ENCODE measurements at regions not wholly inside any gene's neighbourhood (a gene's known extent, or its start where the extent isn't known, plus 50 kb on each side); places are given as distances from the start of the nearest gene placed in this dataset.
"Not testable (repeated sequence)": the region's sequence is repeated elsewhere in the genome, so short reads cannot be mapped to it uniquely, and the experiment has no call there.

DNA sequence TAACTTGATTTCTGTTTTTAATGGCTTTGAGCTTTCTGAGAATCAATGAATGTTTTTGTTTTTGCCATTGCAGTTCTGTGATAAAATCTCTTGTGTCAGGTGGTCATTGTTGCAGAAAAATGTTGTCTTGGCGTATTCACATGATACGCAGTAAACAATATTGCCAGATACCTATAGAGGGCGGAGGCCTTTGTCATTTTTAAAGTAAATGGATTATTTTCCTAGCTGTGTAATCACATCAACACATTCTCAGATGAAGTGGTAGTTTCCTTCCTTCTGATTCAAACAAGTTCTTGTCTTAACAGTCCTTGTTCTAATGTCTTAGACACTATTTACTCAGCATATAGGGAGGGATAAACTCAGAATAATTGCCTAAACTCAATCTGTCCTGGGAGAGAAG lies 109.9 kb upstream of the DAB2 start:
- H3K27ac ChIP-seq (ENCODE audit: low read depth, low read length): no peak overlapping the region
- CTCF ChIA-PET: interaction anchor here (0.9 kb wide), 1 partner anchor 12 kb away, joined by 3 read pairs; no protein-coding TSS in a partner anchor
- TF ChIP-seq, protein P1, sequence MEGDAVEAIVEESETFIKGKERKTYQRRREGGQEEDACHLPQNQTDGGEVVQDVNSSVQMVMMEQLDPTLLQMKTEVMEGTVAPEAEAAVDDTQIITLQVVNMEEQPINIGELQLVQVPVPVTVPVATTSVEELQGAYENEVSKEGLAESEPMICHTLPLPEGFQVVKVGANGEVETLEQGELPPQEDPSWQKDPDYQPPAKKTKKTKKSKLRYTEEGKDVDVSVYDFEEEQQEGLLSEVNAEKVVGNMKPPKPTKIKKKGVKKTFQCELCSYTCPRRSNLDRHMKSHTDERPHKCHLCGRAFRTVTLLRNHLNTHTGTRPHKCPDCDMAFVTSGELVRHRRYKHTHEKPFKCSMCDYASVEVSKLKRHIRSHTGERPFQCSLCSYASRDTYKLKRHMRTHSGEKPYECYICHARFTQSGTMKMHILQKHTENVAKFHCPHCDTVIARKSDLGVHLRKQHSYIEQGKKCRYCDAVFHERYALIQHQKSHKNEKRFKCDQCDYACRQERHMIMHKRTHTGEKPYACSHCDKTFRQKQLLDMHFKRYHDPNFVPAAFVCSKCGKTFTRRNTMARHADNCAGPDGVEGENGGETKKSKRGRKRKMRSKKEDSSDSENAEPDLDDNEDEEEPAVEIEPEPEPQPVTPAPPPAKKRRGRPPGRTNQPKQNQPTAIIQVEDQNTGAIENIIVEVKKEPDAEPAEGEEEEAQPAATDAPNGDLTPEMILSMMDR (IDR thresholded peaks at IDR 0.05; ENCODE audit: low read depth, low read length): no peak
- H3K27me3 ChIP-seq (ENCODE audit: control insufficient read depth, insufficient read depth, low read length): no peaks in the 10 kb centered on the region
- H3K9me3 ChIP-seq (ENCODE audit: control insufficient read depth, insufficient read depth, low read length): no peaks in the 10 kb centered on the region
- no peak for DNase-seq (ENCODE audit: low read depth, low spot score)
- POLR2A ChIA-PET: interaction anchor here (2.7 kb wide), 1 partner anchor 110 kb away, joined by 14 read pairs; the partner anchor contains the start of gene DAB2
- H3K4me3 ChIP-seq (ENCODE audit: low read depth, low read length): no peak overlapping the region

DNA sequence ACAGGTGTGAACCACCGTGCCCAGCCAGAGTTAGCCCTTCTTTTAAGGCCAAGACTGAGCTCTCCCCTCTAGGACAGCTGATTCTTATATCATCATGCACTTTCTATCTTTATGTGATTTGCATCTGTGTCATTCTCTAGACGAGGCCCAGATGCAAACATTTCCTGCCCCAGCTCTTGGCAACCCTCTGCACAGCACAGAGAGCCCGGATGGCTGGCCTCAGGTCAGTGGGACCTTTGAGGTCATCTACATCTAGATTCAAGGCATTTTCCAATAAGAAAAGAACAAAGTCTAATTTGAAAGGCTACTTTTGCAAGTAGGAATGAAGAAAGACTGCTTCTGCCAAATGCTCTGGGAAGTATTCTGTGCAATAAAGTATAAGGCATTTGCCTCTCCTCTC lies 109.0 kb upstream of the DAB2 start:
- DNase-seq (ENCODE audit: low read depth, low spot score): no peak
- POLR2A ChIA-PET: interaction anchor here (0.7 to 2.7 kb wide), 2 partner anchors 109 to 118 kb away, joined by 4 to 14 read pairs; partner anchors contain the start of gene DAB2
- CTCF ChIA-PET: interaction anchor here (0.9 to 1.1 kb wide), 2 partner anchors 13 to 109 kb away, joined by 3 read pairs; partner anchors contain the start of gene DAB2
- H3K9me3 ChIP-seq (ENCODE audit: control insufficient read depth, insufficient read depth, low read length): no peaks in the 10 kb centered on the region
- H3K27me3 ChIP-seq (ENCODE audit: control insufficient read depth, insufficient read depth, low read length): no peaks in the 10 kb centered on the region
- TF ChIP-seq, protein P1 (IDR thresholded peaks at IDR 0.05; ENCODE audit: low read depth, low read length): no peak
- no peak overlapping the region for H3K27ac ChIP-seq (ENCODE audit: low read depth, low read length)
- H3K4me3 ChIP-seq (ENCODE audit: low read depth, low read length): no peak overlapping the region

DNA sequence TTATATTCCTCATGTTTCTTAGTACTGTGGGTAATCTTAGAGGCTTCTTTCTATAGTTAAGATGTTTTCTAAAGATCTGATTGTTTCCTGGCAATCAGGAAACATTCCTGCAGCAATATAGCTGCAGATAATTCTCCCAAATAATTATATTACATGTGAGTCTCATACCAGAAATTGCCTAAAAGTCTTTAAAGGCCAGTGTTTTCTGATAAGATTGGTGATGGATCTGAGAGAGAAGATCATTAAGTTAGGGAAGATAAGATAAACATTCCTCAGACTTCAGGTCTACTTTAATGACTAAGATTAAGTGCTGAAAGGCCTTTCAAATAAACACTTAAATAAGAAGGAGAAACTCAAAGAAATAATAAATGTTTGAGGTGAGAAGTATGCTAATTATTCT lies 107.7 kb upstream of the DAB2 start:
- POLR2A ChIA-PET: interaction anchor here (2.7 kb wide), 1 partner anchor 108 kb away, joined by 14 read pairs; the partner anchor contains the start of gene DAB2
- no peaks in the 10 kb centered on the region for H3K27me3 ChIP-seq (ENCODE audit: control insufficient read depth, insufficient read depth, low read length)
- CTCF ChIA-PET: interaction anchor here (1.2 to 1.6 kb wide), 2 partner anchors 15 to 156 kb away, joined by 3 to 8 read pairs; no protein-coding TSS in a partner anchor

DNA sequence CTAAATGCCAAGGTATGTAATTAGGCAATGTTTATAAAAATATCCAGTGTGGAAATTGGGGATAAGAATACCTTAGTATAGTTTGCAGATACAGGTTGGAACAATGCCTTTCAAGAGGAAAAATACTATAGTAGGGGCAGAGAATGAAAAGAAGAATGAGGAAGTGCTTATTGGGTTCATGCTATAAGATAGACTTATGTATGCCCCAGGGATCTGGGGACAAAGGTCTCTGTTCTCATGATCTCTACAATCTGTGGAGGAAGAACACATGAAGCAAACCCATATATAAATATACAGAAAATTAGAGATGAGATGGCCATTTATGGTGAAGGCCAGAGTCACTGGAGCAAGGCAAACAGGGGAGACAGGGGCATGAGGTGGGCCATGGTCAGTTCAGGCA lies 106.5 kb upstream of the DAB2 start:
- H3K27me3 ChIP-seq (ENCODE audit: control insufficient read depth, insufficient read depth, low read length): no peaks in the 10 kb centered on the region
- POLR2A ChIA-PET: no interaction called here
- CTCF ChIA-PET: interaction anchor here (1.6 kb wide), 1 partner anchor 16 kb away, joined by 8 read pairs; no protein-coding TSS in a partner anchor
- no peak overlapping the region for H3K4me3 ChIP-seq (ENCODE audit: low read depth, low read length)
- no peak overlapping the region for H3K27ac ChIP-seq (ENCODE audit: low read depth, low read length)
- TF ChIP-seq, protein P1 (IDR thresholded peaks at IDR 0.05; ENCODE audit: low read depth, low read length): no peak
- H3K9me3 ChIP-seq (ENCODE audit: control insufficient read depth, insufficient read depth, low read length): no peaks in the 10 kb centered on the region
- no peak for DNase-seq (ENCODE audit: low read depth, low spot score)

More for the DNA sequence above, 107.7 kb upstream of the DAB2 start:
- H3K9me3 ChIP-seq (ENCODE audit: control insufficient read depth, insufficient read depth, low read length): no peaks in the 10 kb centered on the region
- H3K27ac ChIP-seq (ENCODE audit: low read depth, low read length): no peak overlapping the region
- H3K4me3 ChIP-seq (ENCODE audit: low read depth, low read length): no peak overlapping the region
- DNase-seq (ENCODE audit: low read depth, low spot score): no peak
- TF ChIP-seq, protein P1 (IDR thresholded peaks at IDR 0.05; ENCODE audit: low read depth, low read length): no peak

DNA sequence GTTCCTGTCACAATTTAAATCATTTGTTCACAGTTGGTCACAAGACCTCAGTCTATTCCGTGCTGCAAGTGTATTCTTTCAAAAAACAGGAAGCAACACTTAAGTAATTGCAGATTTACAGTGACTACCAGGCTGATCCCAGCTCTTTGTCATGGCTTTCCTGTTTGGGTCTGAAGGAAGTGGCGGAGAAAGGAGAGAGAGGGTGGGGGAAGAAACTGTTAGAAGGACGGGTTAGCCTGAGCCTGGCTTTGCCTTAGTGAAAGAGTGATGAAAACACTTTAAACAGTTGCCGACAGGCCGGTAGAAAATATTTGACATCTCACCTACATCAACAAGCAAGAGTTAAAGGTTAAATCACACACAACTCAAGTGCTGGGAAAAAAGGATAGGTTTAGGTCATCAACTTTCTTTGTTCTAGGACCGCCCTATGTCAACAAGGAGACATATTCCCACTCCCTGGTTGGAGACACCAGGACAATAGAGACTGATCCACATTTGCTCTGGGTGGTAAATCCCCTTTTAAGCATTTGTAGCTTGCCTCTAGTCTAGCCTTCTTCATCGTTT lies 102.2 kb upstream of the DAB2 start:
- Histone ChIP-seq H3K4me3 (ENCODE audit: low read depth, low read length) (no peak overlapping the region), H3K27ac (ENCODE audit: low read depth, low read length) (no peak overlapping the region), H3K27me3 (ENCODE audit: control insufficient read depth, insufficient read depth, low read length) (no peaks in the 10 kb centered on the region), H3K9me3 (ENCODE audit: control insufficient read depth, insufficient read depth, low read length) (no peaks in the 10 kb centered on the region)
- no peak for DNase-seq (ENCODE audit: low read depth, low spot score)
- POLR2A ChIA-PET: interaction anchor here (0.7 to 1.0 kb wide), 2 partner anchors 99 to 102 kb away, joined by 4 to 5 read pairs; partner anchors contain the start of gene DAB2
- TF ChIP-seq, protein P1 (IDR thresholded peaks at IDR 0.05; ENCODE audit: low read depth, low read length): no peak
- CTCF ChIA-PET: interaction anchor here (1.3 to 3.2 kb wide), 2 partner anchors 20 to 102 kb away, joined by 5 to 14 read pairs; partner anchors contain the start of gene DAB2

DNA sequence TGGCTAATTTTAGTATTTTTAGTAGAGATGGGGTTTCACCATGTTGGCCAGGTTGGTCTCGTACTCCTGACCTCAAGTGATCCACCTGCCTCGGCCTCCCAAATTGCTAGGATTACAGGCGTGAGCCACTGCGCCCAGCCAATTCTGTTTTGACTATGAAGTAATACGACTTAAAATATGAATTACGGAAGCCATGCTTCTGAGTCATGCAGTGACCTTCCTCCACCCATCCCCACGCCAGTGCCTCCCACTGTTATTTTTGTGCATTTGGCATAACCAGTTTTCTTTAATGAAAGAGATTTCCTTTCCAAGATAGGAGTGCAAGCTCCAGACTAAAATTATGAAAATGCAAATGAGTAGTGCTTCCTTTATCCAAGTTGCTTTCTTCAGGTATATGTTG lies 101.0 kb upstream of the DAB2 start:
- not testable (repeated sequence) for H3K27me3 ChIP-seq (ENCODE audit: control insufficient read depth, insufficient read depth, low read length); DNase-seq (ENCODE audit: low read depth, low spot score); H3K4me3 ChIP-seq (ENCODE audit: low read depth, low read length); H3K9me3 ChIP-seq (ENCODE audit: control insufficient read depth, insufficient read depth, low read length); H3K27ac ChIP-seq (ENCODE audit: low read depth, low read length)
- POLR2A ChIA-PET: interaction anchor here (0.7 to 1.0 kb wide), 2 partner anchors 101 to 110 kb away, joined by 3 to 5 read pairs; partner anchors contain the start of gene DAB2
- CTCF ChIA-PET: interaction anchor here (1.7 to 3.2 kb wide), 2 partner anchors 22 to 101 kb away, joined by 12 to 14 read pairs; partner anchors contain the start of gene DAB2

Measured in AG04450 (cell line).